Right lung (tissue), 2 donors: ENCODE measurements at regions not wholly inside any gene's neighbourhood (a gene's known extent, or its start where the extent isn't known, plus 50 kb on each side); places are given as distances from the start of the nearest gene placed in this dataset.

Source experiments
- DNase-seq, 2 donors: peaks; one replicate each; pipeline ENCODE4 v3.0.0-alpha.2; 2013

- DNase-seq: no peak
Observed at GRCh38 chr2:120455390-120455789, 109.5 kb downstream of the INHBB start.

- DNase-seq: no peak
Observed at GRCh38 chr2:120456867-120457266, 110.9 kb downstream of the INHBB start.

GRCh38 chr2:120460511-120460910 lies 114.6 kb downstream of the INHBB start:
- no peak for DNase-seq

- no peak for DNase-seq
Observed at GRCh38 chr2:120461092-120461491, 115.2 kb downstream of the INHBB start.

- no peak for DNase-seq
Observed at GRCh38 chr2:120461546-120462537, 115.9 kb downstream of the INHBB start.

GRCh38 chr2:120463527-120463926 lies 117.6 kb downstream of the INHBB start:
- no peak for DNase-seq

GRCh38 chr2:120463996-120464395 lies 118.1 kb downstream of the INHBB start:
- DNase-seq: no peak

GRCh38 chr2:120464448-120464931 lies 118.6 kb downstream of the INHBB start:
- DNase-seq: no peak

- no peak for DNase-seq
Observed at GRCh38 chr2:120465012-120465700, 119.2 kb downstream of the INHBB start.

- DNase-seq: no peak
Observed at GRCh38 chr2:120465701-120465988, 119.7 kb downstream of the INHBB start.

GRCh38 chr2:120465989-120466703 lies 120.2 kb downstream of the INHBB start:
- DNase-seq: no peak

- no peak for DNase-seq
Observed at GRCh38 chr2:120466704-120467054, 120.7 kb downstream of the INHBB start.

GRCh38 chr2:120468136-120468535 lies 122.2 kb downstream of the INHBB start:
- no peak for DNase-seq

- DNase-seq: no peak
Observed at GRCh38 chr2:120469426-120469825, 123.5 kb downstream of the INHBB start.

- DNase-seq: peak; percentile 82 to 89
Observed at GRCh38 chr2:120470041-120470965, 124.4 kb downstream of the INHBB start.

- no peak for DNase-seq
Observed at GRCh38 chr2:120471166-120471565, 125.2 kb downstream of the INHBB start.

GRCh38 chr2:120472031-120472430 lies 126.1 kb downstream of the INHBB start:
- DNase-seq: no peak

GRCh38 chr2:120472891-120473309 lies 127.0 kb downstream of the INHBB start:
- DNase-seq: no peak

- no peak for DNase-seq
Observed at GRCh38 chr2:120473522-120474271, 127.8 kb downstream of the INHBB start.

- no peak for DNase-seq
Observed at GRCh38 chr2:120474486-120474885, 128.6 kb downstream of the INHBB start.

- no peak for DNase-seq
Observed at GRCh38 chr2:120476141-120476540, 130.2 kb downstream of the INHBB start.
